Gastrocnemius medialis (tissue), 4 donors: ENCODE measurements at regions not wholly inside any gene's neighbourhood (a gene's known extent, or its start where the extent isn't known, plus 50 kb on each side); places are given as distances from the start of the nearest gene placed in this dataset.

ENCODE experiments used
- ATAC-seq, 2 donors: fragments of 150-250 bp; one replicate each; pipeline ENCODE4 v1.9.1; 2016
- DNase-seq, 2 donors: peaks; one replicate each; pipeline ENCODE4 v3.0.0-alpha.2; 2019
- H3K27ac ChIP-seq, 4 donors: fragments of 200-600 bp; sonication (generic); 1 replicate in 1 of 4; 2 replicates in 3 of 4; pipeline ENCODE4 v1.5.1; 2016 to 2018; ENCODE audit warnings: mild to moderate bottlenecking in 2 of 4, moderate library complexity in 1 of 4
- H3K27me3 ChIP-seq, 3 donors: fragments of 200-600 bp; sonication (generic) in 2 of 3; 1 replicate in 1 of 3; 2 replicates in 2 of 3; pipeline versions ENCODE4 v1.5.1 to v1.6.0; 2016 to 2019; ENCODE audit warnings: mild to moderate bottlenecking in 1 of 3, moderate library complexity in 1 of 3
- H3K36me3 ChIP-seq, 2 donors: fragments of 200-600 bp; sonication (generic) in 1 of 2; one replicate each; pipeline ENCODE4 v1.5.1; 2017 to 2018
- H3K4me1 ChIP-seq, 2 donors: fragments of 200-600 bp; sonication (generic) in 1 of 2; one replicate each; pipeline ENCODE4 v1.5.1; 2016 to 2017; ENCODE audit warnings: mild to moderate bottlenecking in 2 of 2
- H3K4me3 ChIP-seq, 4 donors: fragments of 200-600 bp; sonication (generic) in 3 of 4; 1 replicate in 1 of 4; 2 replicates in 3 of 4; pipeline ENCODE4 v1.5.1; 2016 to 2019; ENCODE audit warnings: mild to moderate bottlenecking in 2 of 4
- H3K9me3 ChIP-seq, 3 donors: fragments of 200-600 bp; sonication (generic) in 2 of 3; 1 replicate in 1 of 3; 2 replicates in 2 of 3; pipeline ENCODE4 v1.5.1; 2016 to 2019
- POLR2A ChIP-seq, 2 donors: fragments of 450-650 bp; IDR thresholded peaks; one replicate each; pipeline ENCODE4 v1.6.1; 2017; ENCODE audit warnings: antibody characterized with exemption in 2 of 2, mild to moderate bottlenecking in 2 of 2, moderate library complexity in 2 of 2
- in situ Hi-C, 4 donors: fragments of 200-750 bp; cut with MboI; loops; one replicate each; pipeline versions ENCODE4 v1.15.0 to v1.8.0; 2017; ENCODE audit warnings: low sequenced_read_pairs in 4 of 4
- intact Hi-C: fragments of 100-400 bp; cut with DNase I; formaldehyde crosslinking; loops from one replicate; pipeline ENCODE4 v1.15.1; 2023; ENCODE audit warnings: low total_unique reads
- TF ChIP-seq, protein P1 (sequence below), 5 experiments: fragments of 450-650 bp in 3 of 5; fragments of 200-600 bp in 2 of 5; sonication (generic) in 2 of 5; IDR thresholded peaks in 4 of 5; conservative IDR thresholded peaks in 1 of 5; 1 replicate in 4 of 5; 2 replicates in 1 of 5; pipeline ENCODE4 v1.5.1; 2016 to 2019; ENCODE audit warnings: antibody characterized with exemption in 5 of 5, mild to moderate bottlenecking in 3 of 5, moderate library complexity in 3 of 5

DNA sequence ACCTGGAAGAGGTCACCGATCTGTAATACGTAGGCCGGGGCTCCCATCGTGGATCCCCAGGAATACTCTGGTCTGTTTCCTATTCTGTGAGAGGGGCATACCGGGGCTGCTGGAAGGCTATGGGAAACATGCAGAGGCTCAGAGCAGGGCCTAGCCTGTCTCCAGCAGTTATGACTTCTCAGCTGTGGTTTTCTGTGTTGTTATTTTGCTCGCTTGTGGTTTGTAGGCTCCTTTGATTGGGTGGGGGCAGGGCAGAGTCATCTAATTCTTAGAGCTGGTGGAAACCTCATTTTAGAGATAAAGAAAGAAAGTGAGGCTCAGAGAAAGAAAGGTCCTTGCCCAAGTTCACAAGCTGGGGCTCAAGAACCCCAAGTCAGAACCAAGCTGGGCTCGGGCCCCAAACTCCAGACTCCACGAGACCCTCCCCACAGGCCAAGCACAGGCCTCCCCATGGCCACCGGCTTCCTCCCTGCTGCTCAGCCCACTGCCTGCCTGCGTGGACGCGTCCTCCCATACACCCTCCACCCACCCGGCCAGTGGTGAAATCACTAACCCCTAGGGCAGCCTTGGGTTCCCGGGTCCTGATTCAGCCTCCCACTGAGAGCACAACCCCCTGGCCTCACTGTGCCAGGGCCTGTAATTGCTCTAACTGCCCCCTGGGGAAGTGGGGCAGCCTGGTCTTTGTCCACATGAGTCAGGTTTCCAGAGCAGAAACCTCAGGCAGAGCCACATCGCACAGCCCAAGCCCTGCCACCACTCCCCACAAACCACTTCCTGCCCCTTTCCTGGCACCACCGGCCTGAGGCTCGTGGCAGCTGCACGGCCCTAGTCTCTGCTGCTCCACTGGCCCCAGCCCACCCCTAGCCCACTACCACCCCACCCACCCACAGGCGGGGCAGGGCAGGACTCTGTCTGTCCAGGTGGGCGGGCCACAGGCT lies 270.8 kb downstream of the UACA start:
- no peak for TF ChIP-seq POLR2A (IDR thresholded peaks at IDR 0.05)
- TF ChIP-seq, protein P1, sequence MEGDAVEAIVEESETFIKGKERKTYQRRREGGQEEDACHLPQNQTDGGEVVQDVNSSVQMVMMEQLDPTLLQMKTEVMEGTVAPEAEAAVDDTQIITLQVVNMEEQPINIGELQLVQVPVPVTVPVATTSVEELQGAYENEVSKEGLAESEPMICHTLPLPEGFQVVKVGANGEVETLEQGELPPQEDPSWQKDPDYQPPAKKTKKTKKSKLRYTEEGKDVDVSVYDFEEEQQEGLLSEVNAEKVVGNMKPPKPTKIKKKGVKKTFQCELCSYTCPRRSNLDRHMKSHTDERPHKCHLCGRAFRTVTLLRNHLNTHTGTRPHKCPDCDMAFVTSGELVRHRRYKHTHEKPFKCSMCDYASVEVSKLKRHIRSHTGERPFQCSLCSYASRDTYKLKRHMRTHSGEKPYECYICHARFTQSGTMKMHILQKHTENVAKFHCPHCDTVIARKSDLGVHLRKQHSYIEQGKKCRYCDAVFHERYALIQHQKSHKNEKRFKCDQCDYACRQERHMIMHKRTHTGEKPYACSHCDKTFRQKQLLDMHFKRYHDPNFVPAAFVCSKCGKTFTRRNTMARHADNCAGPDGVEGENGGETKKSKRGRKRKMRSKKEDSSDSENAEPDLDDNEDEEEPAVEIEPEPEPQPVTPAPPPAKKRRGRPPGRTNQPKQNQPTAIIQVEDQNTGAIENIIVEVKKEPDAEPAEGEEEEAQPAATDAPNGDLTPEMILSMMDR (IDR thresholded peaks at IDR 0.05 in 4 of 5, conservative IDR thresholded peaks at IDR 0.05 in 1 of 5), result no peak
- Histone ChIP-seq H3K27ac (no peak overlapping the region), H3K9me3 (no peaks in the 10 kb centered on the region), H3K36me3 (no peaks in the 10 kb centered on the region), H3K4me1 (no peaks in the 10 kb centered on the region), H3K4me3 (no peak overlapping the region), H3K27me3 (no peaks in the 10 kb centered on the region)
- peak; percentile 26 to 39 for DNase-seq
- in situ Hi-C loops, result loop anchor here in 1 of 4 donors (25.0 kb wide), 2 partner anchors 405 to 755 kb away; partner anchors contain the start of gene TLE3
- intact Hi-C loops, result no loop called here
- no peak for ATAC-seq

DNA sequence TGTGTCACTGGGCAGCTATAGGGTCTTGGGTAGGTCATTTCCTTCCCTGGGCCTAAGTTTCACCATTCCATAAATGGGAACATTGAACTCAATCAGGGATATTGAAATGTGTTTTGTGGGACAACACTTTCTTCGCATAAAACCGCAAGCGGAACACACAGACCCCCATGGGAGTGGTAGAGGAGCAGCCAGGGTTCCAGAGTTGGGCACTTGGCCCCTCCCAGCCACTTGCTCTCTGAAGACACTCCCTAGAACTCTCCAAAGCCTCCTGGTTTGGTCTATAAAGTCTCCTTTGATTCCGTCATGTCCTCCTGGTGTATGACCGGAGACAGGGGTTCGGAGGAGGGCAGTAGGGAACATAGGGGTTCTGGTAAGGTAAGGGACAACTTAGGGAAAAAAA lies 271.7 kb downstream of the UACA start:
- H3K36me3 ChIP-seq, result no peaks in the 10 kb centered on the region
- H3K27me3 ChIP-seq, result no peaks in the 10 kb centered on the region
- DNase-seq (no peak), ATAC-seq (no peak)
- no peak for TF ChIP-seq POLR2A (IDR thresholded peaks at IDR 0.05)
- TF ChIP-seq, protein P1 (IDR thresholded peaks at IDR 0.05 in 4 of 5, conservative IDR thresholded peaks at IDR 0.05 in 1 of 5), result no peak
- in situ Hi-C loops (loop anchor here in 1 of 4 donors (25.0 kb wide), 2 partner anchors 404 to 754 kb away; partner anchors contain the start of gene TLE3), intact Hi-C loops (no loop called here)
- no peaks in the 10 kb centered on the region for H3K9me3 ChIP-seq
- H3K4me1 ChIP-seq, result no peaks in the 10 kb centered on the region
- no peak overlapping the region for H3K4me3 ChIP-seq
- H3K27ac ChIP-seq, result no peak overlapping the region

DNA sequence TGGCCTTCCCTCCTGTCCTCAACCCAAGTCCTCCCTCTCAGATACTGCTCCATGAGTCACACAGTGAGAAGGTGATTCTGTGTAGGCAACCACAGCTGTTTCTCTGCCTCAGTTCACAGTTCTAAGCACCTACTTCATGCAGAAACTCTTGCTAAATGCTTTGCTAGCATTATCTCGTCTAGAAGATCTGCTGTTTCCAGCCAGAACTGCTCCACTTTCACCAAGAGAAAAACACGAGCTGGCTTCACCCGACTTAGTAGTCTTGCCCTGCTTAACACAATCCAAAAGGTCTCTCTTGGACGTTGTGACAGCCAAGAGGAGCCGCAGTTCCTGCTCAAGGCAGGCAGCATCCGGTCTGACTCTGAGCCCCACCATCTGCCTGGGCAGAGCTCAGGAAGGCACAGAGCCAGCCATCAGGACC lies 272.1 kb downstream of the UACA start:
- intact Hi-C loops, result no loop called here
- no peaks in the 10 kb centered on the region for H3K4me1 ChIP-seq
- in situ Hi-C loops, result loop anchor here in 1 of 4 donors (25.0 kb wide), 2 partner anchors 404 to 754 kb away; partner anchors contain the start of gene TLE3
- no peaks in the 10 kb centered on the region for H3K27me3 ChIP-seq
- no peaks in the 10 kb centered on the region for H3K36me3 ChIP-seq
- TF ChIP-seq POLR2A (IDR thresholded peaks at IDR 0.05), result no peak
- TF ChIP-seq, protein P1 (IDR thresholded peaks at IDR 0.05 in 4 of 5, conservative IDR thresholded peaks at IDR 0.05 in 1 of 5), result no peak
- no peak for ATAC-seq
- H3K9me3 ChIP-seq, result no peaks in the 10 kb centered on the region
- H3K4me3 ChIP-seq, result no peak overlapping the region
- H3K27ac ChIP-seq, result no peak overlapping the region
- no peak for DNase-seq

DNA sequence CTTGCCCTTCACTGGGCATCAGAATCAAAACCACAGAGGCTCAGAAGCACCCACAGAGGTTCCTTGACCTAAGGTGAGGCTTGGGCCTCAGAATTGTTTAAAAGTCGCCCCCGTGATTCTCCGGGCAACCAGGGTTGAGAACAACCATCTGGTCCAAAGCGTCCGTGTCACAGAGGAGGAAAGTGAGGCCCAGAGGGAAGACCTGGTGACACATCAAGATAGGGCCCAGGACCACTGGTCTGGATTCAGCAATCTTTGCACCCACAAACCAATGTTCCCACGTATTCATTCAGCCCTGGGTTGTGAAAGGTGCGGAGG lies 272.6 kb downstream of the UACA start:
- no peak for TF ChIP-seq POLR2A (IDR thresholded peaks at IDR 0.05)
- TF ChIP-seq, protein P1 (IDR thresholded peaks at IDR 0.05 in 4 of 5, conservative IDR thresholded peaks at IDR 0.05 in 1 of 5), result no peak
- H3K36me3 ChIP-seq, result no peaks in the 10 kb centered on the region
- no peaks in the 10 kb centered on the region for H3K27me3 ChIP-seq
- intact Hi-C loops (no loop called here), in situ Hi-C loops (loop anchor here in 1 of 4 donors (25.0 kb wide), 2 partner anchors 403 to 753 kb away; partner anchors contain the start of gene TLE3)
- ATAC-seq (no peak), DNase-seq (no peak)
- H3K4me3 ChIP-seq, result no peak overlapping the region
- no peaks in the 10 kb centered on the region for H3K9me3 ChIP-seq
- no peaks in the 10 kb centered on the region for H3K4me1 ChIP-seq
- no peak overlapping the region for H3K27ac ChIP-seq
